OCI-LY3 (cell line): ENCODE measurements at regions not wholly inside any gene's neighbourhood (a gene's known extent, or its start where the extent isn't known, plus 50 kb on each side); places are given as distances from the start of the nearest gene placed in this dataset.

Experiments used
- H2AFZ ChIP-seq: fragments of 200-600, 300-600 bp; shearing (Covaris generic); 2 replicates; pipeline ENCODE4 v1.6.0; 2014; ENCODE audit warnings: antibody characterized with exemption, low read depth, low read length
- H3K27ac ChIP-seq: fragments of 200-600, 300-600 bp; sonication (generic); 2 replicates; pipeline ENCODE4 v1.5.1; 2014; ENCODE audit warnings: mild to moderate bottlenecking, low read length, moderate library complexity, mixed read lengths
- H3K27me3 ChIP-seq: fragments of 200-600, 300-600 bp; sonication (generic); 2 replicates; pipeline ENCODE4 v1.6.1; 2014; ENCODE audit warnings: low read depth, low read length, mixed read lengths
- H3K36me3 ChIP-seq: fragments of 200-600, 300-600 bp; sonication (generic); replicated peaks from 2 replicates; pipeline ENCODE3; 2014; ENCODE audit warnings: low read depth, low read length, mixed read lengths
- H3K4me1 ChIP-seq: fragments of 300-600, 200-600 bp; sonication (generic); 2 replicates; pipeline ENCODE4 v1.6.1; 2014; ENCODE audit warnings: low read length, mixed read lengths
- H3K4me2 ChIP-seq: fragments of 200-600, 300-600 bp; sonication (generic); 2 replicates; pipeline ENCODE4 v1.6.1; 2014; ENCODE audit warnings: low read length, mixed read lengths
- H3K4me3 ChIP-seq: fragments of 300-600, 200-600 bp; sonication (generic); 2 replicates; pipeline ENCODE4 v1.5.1; 2014; ENCODE audit warnings: antibody characterized with exemption, mild to moderate bottlenecking, low read length, moderate library complexity
- H3K79me2 ChIP-seq: fragments of 300-600, 200-600 bp; shearing (Covaris generic); 2 replicates; pipeline ENCODE4 v1.6.1; 2014; ENCODE audit warnings: mild to moderate bottlenecking, low read length, mixed read lengths
- H3K9ac ChIP-seq: fragments of 300-600, 200-600 bp; shearing (Covaris generic); 2 replicates; pipeline ENCODE4 v1.6.0; 2014; ENCODE audit warnings: mild to moderate bottlenecking, low read length, moderate library complexity
- H3K9me3 ChIP-seq: fragments of 200-600, 300-600 bp; shearing (Covaris generic); 2 replicates; pipeline ENCODE4 v1.6.1; 2014; ENCODE audit warnings: low read length, mixed read lengths; ENCODE audit not compliant: insufficient read depth
- H4K20me1 ChIP-seq: fragments of 200-600, 300-600 bp; sonication (generic); 2 replicates; pipeline ENCODE4 v1.6.1; 2016; ENCODE audit warnings: low read length, mixed read lengths; ENCODE audit not compliant: insufficient read depth
- CTCF ChIP-seq: fragments of 200-600, 300-600 bp; sonication (generic); IDR thresholded peaks from 2 replicates; pipeline ENCODE4 v1.5.1; 2014; ENCODE audit warnings: antibody characterized with exemption, low read length, low read depth
- EZH2phosphoT487 ChIP-seq: fragments of 200-600 bp; shearing (Covaris generic); IDR thresholded peaks from 2 replicates; pipeline ENCODE4 v1.6.1; 2018; ENCODE audit warnings: antibody characterized with exemption, mixed run types, low read depth

- no peak overlapping the region for H3K27ac ChIP-seq
- no peak overlapping the region for H3K4me2 ChIP-seq
- no peak overlapping the region for H3K9ac ChIP-seq
- H3K27me3 ChIP-seq = peaks cover 29% of the 10 kb centered on the region; the same call in 1 of the 2 replicates
- no peaks in the 10 kb centered on the region for H3K36me3 ChIP-seq
- H3K9me3 ChIP-seq = no peaks in the 10 kb centered on the region
- H3K4me1 ChIP-seq = peaks cover 5% of the 10 kb centered on the region; the same call in 1 of the 2 replicates
- no peak overlapping the region for H3K4me3 ChIP-seq
- no peak for TF ChIP-seq EZH2phosphoT487
- H4K20me1 ChIP-seq = no peaks in the 10 kb centered on the region
- H2AFZ ChIP-seq = no peak overlapping the region
- no peaks in the 10 kb centered on the region for H3K79me2 ChIP-seq
Measured at GRCh38 chr12:115408642-115409041, 724.7 kb upstream of the TBX3 start.

- Histone ChIP-seq H3K9me3 (no peaks in the 10 kb centered on the region), H3K36me3 (no peaks in the 10 kb centered on the region), H3K27ac (no peak overlapping the region), H3K4me2 (no peak overlapping the region), H2AFZ (no peak overlapping the region), H3K9ac (no peak overlapping the region), H3K79me2 (no peaks in the 10 kb centered on the region), H3K4me1 (peaks cover 5% of the 10 kb centered on the region; the same call in 1 of the 2 replicates), H3K27me3 (peaks cover 38% of the 10 kb centered on the region; the same call in 1 of the 2 replicates), H4K20me1 (no peaks in the 10 kb centered on the region), H3K4me3 (no peak overlapping the region)
- TF ChIP-seq EZH2phosphoT487 (no peak), CTCF (no peak)
Measured at GRCh38 chr12:115407723-115408122, 723.7 kb upstream of the TBX3 start.

GRCh38 chr12:115407036-115407435, 723.1 kb upstream of the TBX3 start:
- Histone ChIP-seq H3K79me2 (no peaks in the 10 kb centered on the region), H4K20me1 (no peaks in the 10 kb centered on the region), H3K9me3 (no peaks in the 10 kb centered on the region), H3K27ac (no peak overlapping the region), H3K36me3 (no peaks in the 10 kb centered on the region), H3K9ac (no peak overlapping the region), H3K27me3 (peaks cover 34% of the 10 kb centered on the region; the same call in 1 of the 2 replicates), H3K4me2 (no peak overlapping the region), H2AFZ (no peak overlapping the region), H3K4me3 (no peak overlapping the region), H3K4me1 (peaks cover 5% of the 10 kb centered on the region; the same call in 1 of the 2 replicates)
- no peak for TF ChIP-seq EZH2phosphoT487
- no peak for TF ChIP-seq CTCF

GRCh38 chr12:115405471-115405860, 721.5 kb upstream of the TBX3 start:
- Histone ChIP-seq H4K20me1 (no peaks in the 10 kb centered on the region), H3K4me2 (no peak overlapping the region), H3K4me3 (no peak overlapping the region), H3K9ac (no peak overlapping the region), H3K9me3 (no peaks in the 10 kb centered on the region), H3K36me3 (no peaks in the 10 kb centered on the region), H3K79me2 (no peaks in the 10 kb centered on the region), H2AFZ (no peak overlapping the region), H3K27me3 (peaks cover 20% of the 10 kb centered on the region; the same call in 1 of the 2 replicates), H3K27ac (no peak overlapping the region), H3K4me1 (peaks cover 5% of the 10 kb centered on the region; the same call in 1 of the 2 replicates)
- TF ChIP-seq CTCF = no peak
- TF ChIP-seq EZH2phosphoT487 = no peak
